ENCODE measurements at regions not wholly inside any gene's neighbourhood (a gene's known extent, or its start where the extent isn't known, plus 50 kb on each side); places are given as distances from the start of the nearest gene placed in this dataset.

- Mint-ChIP-seq H3K27ac (no peak overlapping the region), H3K9me3 (no peaks in the 10 kb centered on the region; the same call in 2 of the 3 replicates), H3K27me3 (ENCODE audit: insufficient read depth, low read depth, poor library complexity) (no peaks in the 10 kb centered on the region), H3K36me3 (ENCODE audit: low read depth) (peaks cover 8% of the 10 kb centered on the region), H3K4me3 (no peak overlapping the region), H3K4me1 (no peaks in the 10 kb centered on the region)
- Histone ChIP-seq H3K4me1 (ENCODE audit: insufficient read depth) (no peaks in the 10 kb centered on the region), H3K36me3 (ENCODE audit: insufficient read depth) (peaks cover 4% of the 10 kb centered on the region; the same call in 1 of the 2 replicates), H3K4me3 (no peak overlapping the region), H3K27me3 (ENCODE audit: insufficient read depth) (no peaks in the 10 kb centered on the region), H4K20me1 (replicated peaks; ENCODE audit: insufficient read depth) (peaks cover 7% of the 10 kb centered on the region), H3K27ac (ENCODE audit: low read depth) (no peak overlapping the region), H3F3A (replicated peaks; ENCODE audit: low read depth) (no peaks in the 10 kb centered on the region), H3K4me2 (no peak overlapping the region), H3K79me2 (replicated peaks; ENCODE audit: insufficient read depth) (0 out of 2 replicates have a peak, but pooled peaks cover 3% of the 10 kb centered on the region), H2AFZ (no peak overlapping the region), H3K9me2 (ENCODE audit: insufficient read depth) (peaks cover 4% of the 10 kb centered on the region; the same call in 1 of the 2 replicates)
- ATAC-seq (no peak), DNase-seq (ENCODE audit: low spot score) (no peak)
- TF ChIP-seq ZNF114 (CRISPR knock-in tag; IDR thresholded peaks at IDR 0.05) (no peak), CTCF (conservative IDR thresholded peaks at IDR 0.05; ENCODE audit: low read depth in 2 of 2) (no peak), REST (IDR thresholded peaks at IDR 0.05; ENCODE audit: unreplicated experiment) (no peak), STAT1 (IDR thresholded peaks at IDR 0.05; ENCODE audit: unreplicated experiment) (no peak), ETS1 (IDR thresholded peaks at IDR 0.05) (no peak), ZNF462 (CRISPR knock-in tag; IDR thresholded peaks at IDR 0.05) (no peak), ZNF331 (CRISPR knock-in tag; IDR thresholded peaks at IDR 0.05; ENCODE audit: low read depth) (no peak), CREB1 (CRISPR knock-in tag; IDR thresholded peaks at IDR 0.05; ENCODE audit: low read depth) (no peak), EZH2phosphoT487 (IDR thresholded peaks at IDR 0.05; ENCODE audit: unreplicated experiment) (no peak), EZH2 (IDR thresholded peaks at IDR 0.05; ENCODE audit: low read depth, unreplicated experiment) (no peak), POLR2AphosphoS5 (IDR thresholded peaks at IDR 0.05; ENCODE audit: low read depth) (no peak), NANOG (IDR thresholded peaks at IDR 0.05; ENCODE audit: borderline replicate concordance) (no peak), JUNB (IDR thresholded peaks at IDR 0.05; ENCODE audit: unreplicated experiment) (no peak)
Measured at GRCh38 chr15:81768773-81769172, 277.0 kb downstream of the MEX3B start.

All from GM23338 (cell line).